NB4 (cell line): ENCODE measurements at regions not wholly inside any gene's neighbourhood (a gene's known extent, or its start where the extent isn't known, plus 50 kb on each side); places are given as distances from the start of the nearest gene placed in this dataset.
"Not testable (repeated sequence)": the region's sequence is repeated elsewhere in the genome, so short reads cannot be mapped to it uniquely, and the experiment has no call there.

ENCODE experiments used
- DNase-seq: peaks from one replicate; pipeline ENCODE4 v3.0.0; 2010; ENCODE audit warnings: low read depth
- H3K4me3 ChIP-seq: one replicate; pipeline ENCODE4 v1.5.1; 2011; ENCODE audit warnings: mild to moderate bottlenecking, low read depth, low read length, moderate library complexity
- CTCF ChIP-seq: IDR thresholded peaks from one replicate; pipeline ENCODE4 v1.5.1; 2012; ENCODE audit warnings: low read depth, low read length
- MYC ChIP-seq: IDR thresholded peaks from 2 replicates; pipeline ENCODE4 v1.6.1; 2011; ENCODE audit warnings: low read depth, low read length
- POLR2A ChIP-seq: IDR thresholded peaks from 2 replicates; pipeline ENCODE4 v1.6.1; 2011; ENCODE audit warnings: mild to moderate bottlenecking; ENCODE audit not compliant: insufficient read length; ENCODE audit errors: extremely low read depth
- TF ChIP-seq, protein P1 (sequence below): IDR thresholded peaks from 2 replicates; pipeline ENCODE4 v1.6.1; 2011; ENCODE audit warnings: low read depth, low read length

DNA sequence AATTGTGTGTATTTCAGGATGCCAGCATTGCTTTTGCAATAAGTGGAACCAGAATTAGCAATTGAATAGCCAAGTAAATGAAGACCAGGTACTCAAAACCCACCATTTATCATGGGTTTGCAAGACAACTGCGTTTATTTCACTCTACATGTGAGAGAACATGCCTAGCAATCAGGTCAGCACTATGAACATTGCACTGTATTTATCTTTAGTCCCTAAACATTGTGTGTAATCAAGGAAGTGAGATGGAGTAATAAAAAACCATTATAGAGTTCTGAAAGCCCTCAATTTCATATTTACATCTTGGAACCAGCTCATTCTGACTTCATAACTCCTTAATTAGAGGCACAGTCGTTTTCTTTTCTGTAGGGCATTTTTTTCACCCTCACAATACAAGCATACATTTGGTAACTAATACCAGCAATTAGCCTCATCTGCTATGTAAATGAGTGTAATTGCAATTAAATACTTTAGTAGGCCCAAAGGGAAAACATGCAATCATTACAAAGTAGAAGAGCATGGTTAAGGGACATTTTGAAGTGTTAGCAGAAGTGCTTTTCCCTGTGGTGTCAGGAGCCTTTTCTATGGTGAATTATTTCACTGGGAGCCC, 153.1 kb upstream of the DPH6 start:
- TF ChIP-seq MYC: no peak
- H3K4me3 ChIP-seq: no peak overlapping the region
- DNase-seq: no peak

GRCh38 chr15:35700091-35700593, 154.2 kb upstream of the DPH6 start:
- not testable (repeated sequence) for DNase-seq, H3K4me3 ChIP-seq

GRCh38 chr15:35701402-35702046, 155.6 kb upstream of the DPH6 start:
- TF ChIP-seq MYC (no peak), CTCF (no peak), POLR2A (no peak)
- TF ChIP-seq, protein P1, sequence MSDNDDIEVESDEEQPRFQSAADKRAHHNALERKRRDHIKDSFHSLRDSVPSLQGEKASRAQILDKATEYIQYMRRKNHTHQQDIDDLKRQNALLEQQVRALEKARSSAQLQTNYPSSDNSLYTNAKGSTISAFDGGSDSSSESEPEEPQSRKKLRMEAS: no peak
- H3K4me3 ChIP-seq: no peak overlapping the region
- no peak for DNase-seq

DNA sequence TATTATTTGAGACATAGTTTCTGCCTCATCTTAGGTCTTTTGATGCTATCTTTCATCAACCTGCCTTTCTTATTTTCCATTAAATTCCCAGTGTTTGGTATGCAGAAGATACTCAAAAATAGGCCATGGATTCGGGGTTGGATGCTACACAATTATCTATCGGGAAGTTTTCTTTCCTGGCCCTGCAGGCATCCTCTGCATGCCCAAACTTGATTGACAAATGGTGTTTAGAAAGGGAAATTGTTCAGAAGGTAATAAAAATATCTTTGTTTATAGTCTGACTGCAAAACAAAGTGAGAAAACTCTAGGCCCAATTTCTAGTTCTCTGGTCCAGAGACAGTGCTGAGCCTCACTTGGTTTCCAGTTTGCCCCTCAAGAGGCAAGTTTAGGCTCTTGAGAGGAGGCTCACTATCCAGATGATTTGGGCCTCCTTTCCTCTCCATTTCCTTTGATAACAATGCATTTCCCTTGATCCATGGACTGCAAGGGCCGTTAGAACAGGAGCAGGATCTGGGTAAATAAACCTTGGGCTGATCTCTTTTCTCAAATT, 157.1 kb upstream of the DPH6 start:
- H3K4me3 ChIP-seq: no peak overlapping the region
- no peak for DNase-seq
- no peak for TF ChIP-seq CTCF
- TF ChIP-seq, protein P1: no peak
- no peak for TF ChIP-seq MYC
- no peak for TF ChIP-seq POLR2A

DNA sequence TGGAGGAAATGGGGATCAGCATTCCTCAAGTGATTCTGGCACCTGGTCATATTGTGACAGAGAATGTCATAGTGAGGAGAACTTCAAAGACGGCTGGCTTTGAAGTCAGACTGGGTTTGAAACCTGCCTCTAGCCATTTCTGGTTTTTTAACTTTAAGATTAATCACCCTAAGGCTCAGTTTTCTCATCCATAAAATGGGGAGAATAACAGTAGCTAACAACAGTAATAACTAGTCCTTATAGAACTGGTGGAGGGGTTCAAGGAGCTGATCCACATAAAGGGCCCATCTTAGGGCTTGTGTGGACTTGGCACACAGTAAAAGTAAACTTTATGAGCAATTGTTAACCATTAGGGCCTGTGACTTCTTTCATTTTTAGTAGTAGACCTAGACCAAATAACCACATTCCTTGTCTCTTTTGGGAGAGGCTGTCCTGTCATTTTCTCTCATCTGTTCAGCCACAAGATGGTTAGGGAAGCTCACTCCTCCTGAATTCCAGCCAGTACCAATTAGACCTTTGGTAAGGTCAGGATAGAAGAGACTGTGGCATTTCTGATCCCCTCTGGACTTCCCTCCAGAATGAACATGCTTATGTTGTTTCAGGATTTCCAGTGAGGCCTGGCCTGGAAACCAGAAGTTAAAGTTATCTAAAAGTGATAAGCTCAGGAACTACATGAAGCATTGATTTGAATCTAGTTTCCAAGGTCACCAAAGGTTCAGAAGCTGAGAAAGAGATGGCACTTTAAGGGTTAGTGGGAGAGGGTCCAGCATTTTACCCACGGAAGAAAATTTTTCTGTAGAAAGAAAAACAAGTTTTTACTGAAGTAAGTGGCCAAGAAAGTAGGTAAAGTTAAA, 159.3 kb upstream of the DPH6 start:
- TF ChIP-seq CTCF (no peak), MYC (no peak), POLR2A (no peak)
- TF ChIP-seq, protein P1: no peak
- DNase-seq: no peak
- H3K4me3 ChIP-seq: no peak overlapping the region

GRCh38 chr15:35705884-35706585, 160.1 kb upstream of the DPH6 start:
- no peak overlapping the region for H3K4me3 ChIP-seq
- DNase-seq: no peak
- TF ChIP-seq, protein P1: no peak
- no peak for TF ChIP-seq POLR2A
- TF ChIP-seq CTCF: no peak
